K562 (cell line): ENCODE measurements at regions not wholly inside any gene's neighbourhood (a gene's known extent, or its start where the extent isn't known, plus 50 kb on each side); places are given as distances from the start of the nearest gene placed in this dataset.

Source experiments
- ATAC-seq: fragments of 200-7000 bp; cut with Tn5 transposase; 3 replicates; pipeline ENCODE4 v1.9.1; 2020; ENCODE audit warnings: moderate library complexity
- BruUV-seq: library from RNA; stranded (reverse); fragments of 400-500 nt; replicated peaks from 2 replicates; lab custom pipeline; 2021; lab: Mats Ljungman, UMichigan
- CTCF ChIA-PET: fragments of 300-600 bp; formaldehyde crosslinking; extraction: SDS; loops from one replicate; lab custom pipeline; 2021; ENCODE audit warnings: low intra/inter-chr PET ratio; lab: Yijun Ruan, JAX
- POLR2A ChIA-PET: fragments of 300-600, 350-650 bp; sonication (Branson Sonifier 250); formaldehyde crosslinking; extraction: SDS; loops from one replicate; lab custom pipeline; 2021; ENCODE audit warnings: antibody characterized with exemption, inconsistent platforms; lab: Yijun Ruan, JAX
- DNase-seq, 4 experiments: peaks; one replicate each; pipeline versions ENCODE4 v3.0.0 to v3.0.0-alpha.2; 2011 to 2018; ENCODE audit warnings: low spot score in 3 of 4, mixed read lengths in 3 of 4; ENCODE audit errors: extremely low read depth in 1 of 4
- FAIRE-seq: peaks from 2 replicates; lab custom pipeline; 2011; peaks lifted over from hg19 to GRCh38; lab: Jason Lieb, UNC
- H2AFZ ChIP-seq: 2 replicates; pipeline ENCODE4 v1.6.0; 2011; ENCODE audit warnings: low read depth, low read length, control low read depth, inconsistent platforms
- H3K27ac ChIP-seq: fragments of 200-600 bp; 3 replicates; pipeline ENCODE4 v1.8.0; 2011; ENCODE audit warnings: low read depth, mild to moderate bottlenecking, control low read depth, inconsistent platforms, low read length, moderate library complexity, mixed read lengths; ENCODE audit errors: extremely low read depth
- H3K27me3 ChIP-seq, 2 experiments: fragments of 300-600 bp in 1 of 2; 2 replicates in 1 of 2; 3 replicates in 1 of 2; pipeline versions ENCODE4 v1.6.0 to v1.8.0; 2011; ENCODE audit warnings: inconsistent platforms in 2 of 2, low read length in 2 of 2, mild to moderate bottlenecking in 1 of 2, mixed read lengths in 1 of 2, moderate library complexity in 1 of 2; ENCODE audit not compliant: control insufficient read depth in 2 of 2, insufficient read depth in 2 of 2
- H3K36me3 ChIP-seq: fragments of 300-600 bp; 3 replicates; pipeline ENCODE4 v1.8.0; 2011; ENCODE audit warnings: mild to moderate bottlenecking, low read length, inconsistent platforms; ENCODE audit not compliant: control insufficient read depth, insufficient read depth
- H3K4me1 ChIP-seq, 2 experiments: fragments of 200-600 bp in 1 of 2; replicated peaks in 1 of 2; 2 replicates in 1 of 2; 3 replicates in 1 of 2; pipeline versions ENCODE4 v1.5.1 to v1.8.0; 2011; ENCODE audit warnings: inconsistent platforms in 2 of 2, low read length in 2 of 2, mild to moderate bottlenecking in 1 of 2, mixed read lengths in 1 of 2, moderate library complexity in 1 of 2; ENCODE audit not compliant: control insufficient read depth in 2 of 2, insufficient read depth in 2 of 2
- H3K4me2 ChIP-seq: 2 replicates; pipeline ENCODE4 v1.6.1; 2011; ENCODE audit warnings: low read length, control low read depth, inconsistent platforms, mixed read lengths; ENCODE audit not compliant: insufficient read depth
- H3K4me3 ChIP-seq: fragments of 200-600 bp; sonication (generic), shearing (Covaris generic); 2 replicates; pipeline ENCODE4 v1.5.1; 2016; ENCODE audit warnings: control low read depth, inconsistent platforms
- H3K79me2 ChIP-seq: fragments of 200-600 bp; 3 replicates; pipeline ENCODE4 v1.8.0; 2011; ENCODE audit warnings: low read length, inconsistent platforms; ENCODE audit not compliant: control insufficient read depth, insufficient read depth
- H3K9ac ChIP-seq, 2 experiments: 2 replicates each; pipeline versions ENCODE4 v1.6.0 to v1.6.1; 2011; ENCODE audit warnings: low read depth in 2 of 2, low read length in 2 of 2, control low read depth in 1 of 2, inconsistent platforms in 1 of 2, mild to moderate bottlenecking in 1 of 2, mixed read lengths in 1 of 2; ENCODE audit not compliant: insufficient read depth in 1 of 2
- H3K9me1 ChIP-seq: one replicate; pipeline ENCODE4 v1.6.0; 2011; ENCODE audit warnings: inconsistent platforms, mild to moderate bottlenecking, low read length, moderate library complexity; ENCODE audit not compliant: control insufficient read depth, insufficient read depth
- H3K9me3 ChIP-seq: replicated peaks from 2 replicates; pipeline ENCODE4 v1.5.1; 2011; ENCODE audit warnings: low read depth, low read length, inconsistent platforms; ENCODE audit not compliant: control insufficient read depth, insufficient read depth
- H4K20me1 ChIP-seq: replicated peaks from 2 replicates; pipeline ENCODE4 v1.6.1; 2011; ENCODE audit warnings: low read length, inconsistent platforms, mixed read lengths; ENCODE audit not compliant: control insufficient read depth, insufficient read depth
- ADNP ChIP-seq: fragments of 200-800 bp; sonication (Bioruptor generic); IDR thresholded peaks from 2 replicates; pipeline ENCODE4 v1.6.1; 2016; ENCODE audit warnings: missing genetic modification characterization, missing compliant biosample characterization
- CHD1 ChIP-seq: fragments of 200-600 bp; sonication (generic); IDR thresholded peaks from one replicate; pipeline ENCODE4 v1.6.1; 2012; ENCODE audit warnings: mild to moderate bottlenecking, moderate library complexity, low read length, inconsistent platforms
- CREBBP ChIP-seq: IDR thresholded peaks from one replicate; pipeline ENCODE4 v1.6.1; 2012; ENCODE audit warnings: low read depth, mild to moderate bottlenecking, control low read depth, inconsistent platforms, low read length
- ZNF217 ChIP-seq: sonication (generic); formaldehyde crosslinking; IDR thresholded peaks from 2 replicates; pipeline ENCODE4 v1.8.0; 2022; ENCODE audit warnings: mild to moderate bottlenecking, missing genetic modification reagents
- ZNF274 ChIP-seq: IDR thresholded peaks from 2 replicates; pipeline ENCODE4 v1.6.1; 2011; ENCODE audit warnings: low read depth, mild to moderate bottlenecking, low read length, moderate library complexity, borderline replicate concordance
- ZNF444 ChIP-seq: fragments of 250-450 bp; sonication (Bioruptor Pico); IDR thresholded peaks from 2 replicates; pipeline ENCODE4 v1.4.0; 2020; ENCODE audit warnings: mild to moderate bottlenecking, moderate library complexity
- WGBS: fragments of 100-300 bp; shearing (Covaris generic); methylation state at CpG from one replicate; pipeline ENCODE4 v1.1.6; 2016; ENCODE audit warnings: low coverage, mixed read lengths; ENCODE audit not compliant: insufficient coverage; ENCODE audit errors: missing lambda C conversion rate; 5-methylcytosine and 5-hydroxymethylcytosine counted together
- in situ Hi-C: fragments of 300-500 bp; cut with MboI; formaldehyde crosslinking; loops from 4 replicates; pipeline ENCODE4 v1.15.0; 2018; ENCODE audit warnings: inconsistent platforms, mixed read lengths
- intact Hi-C: fragments of 100-400 bp; cut with micrococcal nuclease; formaldehyde crosslinking; loops from 2 replicates; pipeline ENCODE4 v1.14.2; 2022
- TF ChIP-seq, protein P1 (sequence below): fragments of 450-650 bp; IDR thresholded peaks from 2 replicates; pipeline ENCODE4 v1.6.1; 2016; ENCODE audit warnings: low read depth, mild to moderate bottlenecking, moderate library complexity
- TF ChIP-seq, protein P2 (sequence below), 2 experiments: fragments of 450-650 bp; IDR thresholded peaks; 2 replicates each; pipeline ENCODE4 v1.6.1; 2016; ENCODE audit warnings: mild to moderate bottlenecking in 2 of 2, borderline replicate concordance in 1 of 2, low read depth in 1 of 2, moderate library complexity in 1 of 2
- TF ChIP-seq, protein P3 (sequence below): sonication (generic); formaldehyde crosslinking; IDR thresholded peaks from 2 replicates; pipeline ENCODE4 v1.8.0; 2022; ENCODE audit warnings: mild to moderate bottlenecking, missing genetic modification reagents
- TF ChIP-seq, protein P4 (sequence below): sonication (generic); formaldehyde crosslinking; IDR thresholded peaks from 2 replicates; pipeline ENCODE4 v1.8.1; 2023; ENCODE audit warnings: mild to moderate bottlenecking, missing genetic modification reagents

DNA sequence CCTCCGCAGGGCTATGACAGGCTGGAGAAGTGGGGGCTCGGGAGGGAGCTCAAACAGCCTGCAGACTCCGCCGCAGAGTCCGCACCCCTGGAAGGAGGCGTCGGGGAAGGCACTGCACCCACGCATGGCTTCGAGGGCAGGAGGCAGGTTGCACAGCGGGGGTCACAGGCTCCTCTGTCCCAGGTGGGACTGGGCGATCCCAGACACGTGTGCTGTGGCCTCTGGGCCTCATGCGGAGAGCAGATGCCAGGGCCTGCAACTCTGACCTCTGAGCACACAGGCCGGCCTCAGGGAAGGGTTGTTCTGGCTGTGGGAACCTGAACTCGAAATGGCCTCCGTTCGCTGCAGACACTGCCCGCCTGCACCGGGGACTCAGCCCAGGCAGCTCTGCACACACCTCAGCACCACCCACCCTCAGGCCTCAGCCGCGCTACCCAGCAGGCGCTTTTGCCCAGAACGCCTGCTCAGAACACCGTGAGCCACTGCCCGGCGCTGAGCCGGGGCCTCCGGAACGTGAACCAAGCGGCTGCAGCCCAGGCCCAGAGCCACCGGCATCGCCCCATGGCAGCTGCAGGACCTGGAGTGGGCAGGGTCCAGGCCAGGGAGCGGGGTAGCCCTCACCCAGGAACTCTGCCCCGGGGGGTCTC is 71.8 kb upstream of the ADGRA1 start:
- intact Hi-C loops = no loop called here
- FAIRE-seq (no peak), ATAC-seq (no peak), DNase-seq (no peak)
- Histone ChIP-seq H3K36me3 (no peaks in the 10 kb centered on the region), H3K27ac (no peak overlapping the region), H3K4me2 (no peak overlapping the region), H3K9me3 (no peaks in the 10 kb centered on the region), H3K79me2 (no peaks in the 10 kb centered on the region), H2AFZ (no peak overlapping the region), H3K9me1 (no peaks in the 10 kb centered on the region), H3K27me3 (peaks cover 0 to 33% of the 10 kb centered on the region in 2 experiments; a peak in 3 of 5 replicates), H3K4me1 (peaks cover 0 to 17% of the 10 kb centered on the region in 2 experiments; a peak in 2 of 5 replicates), H3K4me3 (no peak overlapping the region), H4K20me1 (no peaks in the 10 kb centered on the region; the same call in 1 of the 2 replicates), H3K9ac (no peak overlapping the region)
- ChIA-PET CTCF (no interaction called here), POLR2A (no interaction called here)
- BruUV-seq = no TSS peak
- 5% methylated on average over 17 of the region's 34 CpGs for WGBS
- in situ Hi-C loops = no loop called here
- TF ChIP-seq CHD1 (no peak), ZNF444 (CRISPR knock-in tag) (no peak), ZNF274 (no peak), CREBBP (no peak), ADNP (tag) (no peak), ZNF217 (CRISPR knock-in tag) (no peak)
- TF ChIP-seq, protein P1, sequence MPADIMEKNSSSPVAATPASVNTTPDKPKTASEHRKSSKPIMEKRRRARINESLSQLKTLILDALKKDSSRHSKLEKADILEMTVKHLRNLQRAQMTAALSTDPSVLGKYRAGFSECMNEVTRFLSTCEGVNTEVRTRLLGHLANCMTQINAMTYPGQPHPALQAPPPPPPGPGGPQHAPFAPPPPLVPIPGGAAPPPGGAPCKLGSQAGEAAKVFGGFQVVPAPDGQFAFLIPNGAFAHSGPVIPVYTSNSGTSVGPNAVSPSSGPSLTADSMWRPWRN = no peak
- TF ChIP-seq, protein P2, sequence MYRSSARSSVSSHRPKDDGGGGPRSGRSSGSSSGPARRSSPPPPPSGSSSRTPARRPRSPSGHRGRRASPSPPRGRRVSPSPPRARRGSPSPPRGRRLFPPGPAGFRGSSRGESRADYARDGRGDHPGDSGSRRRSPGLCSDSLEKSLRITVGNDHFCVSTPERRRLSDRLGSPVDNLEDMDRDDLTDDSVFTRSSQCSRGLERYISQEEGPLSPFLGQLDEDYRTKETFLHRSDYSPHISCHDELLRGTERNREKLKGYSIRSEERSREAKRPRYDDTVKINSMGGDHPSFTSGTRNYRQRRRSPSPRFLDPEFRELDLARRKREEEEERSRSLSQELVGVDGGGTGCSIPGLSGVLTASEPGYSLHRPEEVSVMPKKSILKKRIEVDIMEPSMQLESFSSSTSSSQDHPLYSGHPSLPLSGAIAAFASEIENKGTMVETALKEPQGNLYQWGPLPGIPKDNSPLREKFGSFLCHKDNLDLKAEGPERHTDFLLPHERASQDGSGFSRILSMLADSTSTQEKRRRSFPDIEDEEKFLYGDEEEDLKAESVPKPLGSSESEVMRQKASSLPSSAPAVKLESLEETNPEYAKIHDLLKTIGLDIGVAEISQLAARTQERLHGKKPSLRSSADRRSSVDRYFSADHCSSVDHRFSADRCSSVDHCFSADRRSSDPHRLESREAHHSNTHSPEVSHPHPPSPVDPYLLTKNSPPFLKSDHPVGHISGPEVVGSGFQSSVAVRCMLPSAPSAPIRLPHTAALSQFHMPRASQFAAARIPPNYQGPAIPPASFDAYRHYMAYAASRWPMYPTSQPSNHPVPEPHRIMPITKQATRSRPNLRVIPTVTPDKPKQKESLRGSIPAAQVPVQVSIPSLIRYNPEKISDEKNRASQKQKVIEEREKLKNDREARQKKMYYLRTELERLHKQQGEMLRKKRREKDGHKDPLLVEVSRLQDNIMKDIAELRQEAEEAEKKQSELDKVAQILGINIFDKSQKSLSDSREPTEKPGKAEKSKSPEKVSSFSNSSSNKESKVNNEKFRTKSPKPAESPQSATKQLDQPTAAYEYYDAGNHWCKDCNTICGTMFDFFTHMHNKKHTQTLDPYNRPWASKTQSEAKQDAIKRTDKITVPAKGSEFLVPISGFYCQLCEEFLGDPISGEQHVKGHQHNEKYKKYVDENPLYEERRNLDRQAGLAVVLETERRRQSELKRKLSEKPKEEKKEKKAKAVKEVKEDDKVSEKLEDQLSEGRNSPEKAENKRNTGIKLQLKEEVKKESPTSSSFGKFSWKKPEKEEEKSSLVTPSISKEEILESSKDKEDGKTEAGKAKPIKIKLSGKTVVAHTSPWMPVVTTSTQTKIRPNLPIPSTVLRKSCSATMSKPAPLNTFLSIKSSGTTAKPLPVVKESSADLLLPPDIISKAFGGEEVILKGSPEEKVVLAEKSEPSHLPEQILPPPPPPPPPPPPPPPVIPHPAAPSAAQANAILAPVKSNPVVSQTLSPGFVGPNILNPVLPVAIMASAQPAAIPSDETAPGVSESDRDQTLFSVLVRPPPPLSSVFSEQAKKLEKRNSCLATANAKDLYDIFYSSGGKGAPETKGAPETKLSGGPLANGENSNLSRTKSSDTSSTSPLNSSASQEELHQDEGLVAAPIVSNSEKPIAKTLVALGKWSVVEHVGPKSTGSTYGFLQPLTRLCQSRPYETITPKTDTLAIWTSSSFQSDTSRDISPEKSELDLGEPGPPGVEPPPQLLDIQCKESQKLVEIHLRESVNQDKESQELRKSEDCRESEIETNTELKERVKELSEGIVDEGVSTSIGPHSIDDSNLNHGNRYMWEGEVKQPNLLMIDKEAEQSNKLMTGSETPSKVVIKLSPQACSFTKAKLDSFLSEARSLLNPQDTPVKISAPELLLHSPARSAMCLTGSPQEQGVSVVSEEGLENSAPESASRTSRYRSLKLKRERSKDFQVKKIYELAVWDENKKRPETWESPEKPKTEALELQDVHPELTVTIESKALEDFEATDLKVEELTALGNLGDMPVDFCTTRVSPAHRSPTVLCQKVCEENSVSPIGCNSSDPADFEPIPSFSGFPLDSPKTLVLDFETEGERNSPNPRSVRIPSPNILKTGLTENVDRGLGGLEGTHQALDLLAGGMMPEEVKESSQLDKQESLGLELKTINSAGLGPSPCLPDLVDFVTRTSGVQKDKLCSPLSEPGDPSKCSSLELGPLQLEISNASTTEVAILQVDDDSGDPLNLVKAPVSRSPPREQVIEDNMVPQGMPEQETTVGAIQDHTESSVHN (IDR thresholded peaks at IDR 0.05; ENCODE audit: borderline replicate concordance in 1 of 2, low read depth in 1 of 2) = no peak
- TF ChIP-seq, protein P3, sequence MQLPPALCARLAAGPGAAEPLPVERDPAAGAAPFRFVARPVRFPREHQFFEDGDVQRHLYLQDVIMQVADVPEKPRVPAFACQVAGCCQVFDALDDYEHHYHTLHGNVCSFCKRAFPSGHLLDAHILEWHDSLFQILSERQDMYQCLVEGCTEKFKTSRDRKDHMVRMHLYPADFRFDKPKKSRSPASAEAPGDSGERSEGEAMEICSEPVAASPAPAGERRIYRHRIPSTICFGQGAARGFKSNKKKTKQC (CRISPR knock-in tag) = no peak
- TF ChIP-seq, protein P4, sequence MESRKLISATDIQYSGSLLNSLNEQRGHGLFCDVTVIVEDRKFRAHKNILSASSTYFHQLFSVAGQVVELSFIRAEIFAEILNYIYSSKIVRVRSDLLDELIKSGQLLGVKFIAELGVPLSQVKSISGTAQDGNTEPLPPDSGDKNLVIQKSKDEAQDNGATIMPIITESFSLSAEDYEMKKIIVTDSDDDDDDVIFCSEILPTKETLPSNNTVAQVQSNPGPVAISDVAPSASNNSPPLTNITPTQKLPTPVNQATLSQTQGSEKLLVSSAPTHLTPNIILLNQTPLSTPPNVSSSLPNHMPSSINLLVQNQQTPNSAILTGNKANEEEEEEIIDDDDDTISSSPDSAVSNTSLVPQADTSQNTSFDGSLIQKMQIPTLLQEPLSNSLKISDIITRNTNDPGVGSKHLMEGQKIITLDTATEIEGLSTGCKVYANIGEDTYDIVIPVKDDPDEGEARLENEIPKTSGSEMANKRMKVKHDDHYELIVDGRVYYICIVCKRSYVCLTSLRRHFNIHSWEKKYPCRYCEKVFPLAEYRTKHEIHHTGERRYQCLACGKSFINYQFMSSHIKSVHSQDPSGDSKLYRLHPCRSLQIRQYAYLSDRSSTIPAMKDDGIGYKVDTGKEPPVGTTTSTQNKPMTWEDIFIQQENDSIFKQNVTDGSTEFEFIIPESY (CRISPR knock-in tag) = no peak
